Endodermal cell (in vitro differentiated cells): ENCODE measurements at regions not wholly inside any gene's neighbourhood (a gene's known extent, or its start where the extent isn't known, plus 50 kb on each side); places are given as distances from the start of the nearest gene placed in this dataset.

Experiments used
- DNase-seq: peaks from one replicate; pipeline ENCODE4 v3.0.0-alpha.2; 2017
- H3K27ac ChIP-seq: 2 replicates; pipeline ENCODE4 v1.5.1; 2013; ENCODE audit warnings: mild to moderate bottlenecking, low read depth, low read length, moderate library complexity
- H3K27me3 ChIP-seq: 2 replicates; pipeline ENCODE4 v1.6.1; 2013; ENCODE audit warnings: mild to moderate bottlenecking, low read length, moderate library complexity; ENCODE audit not compliant: insufficient read depth, control insufficient read depth, poor library complexity, severe bottlenecking
- H3K36me3 ChIP-seq: 2 replicates; pipeline ENCODE4 v1.7.0; 2013; ENCODE audit warnings: mild to moderate bottlenecking, low read length, moderate library complexity; ENCODE audit not compliant: control insufficient read depth, insufficient read depth
- H3K4me1 ChIP-seq: one replicate; pipeline ENCODE4 v1.7.0; 2013; ENCODE audit warnings: low read length; ENCODE audit not compliant: control insufficient read depth, insufficient read depth
- H3K4me3 ChIP-seq: 2 replicates; pipeline ENCODE4 v1.5.1; 2013; ENCODE audit warnings: mild to moderate bottlenecking, low read length, moderate library complexity
- H3K9ac ChIP-seq: 2 replicates; pipeline ENCODE4 v1.6.1; 2013; ENCODE audit warnings: mild to moderate bottlenecking, low read length, moderate library complexity; ENCODE audit not compliant: poor library complexity, severe bottlenecking; ENCODE audit errors: extremely low read depth
- H3K9me3 ChIP-seq: 2 replicates; pipeline ENCODE4 v1.6.1; 2013; ENCODE audit warnings: mild to moderate bottlenecking, low read length, moderate library complexity; ENCODE audit not compliant: control insufficient read depth
- H3K27ac Mint-ChIP-seq: 2 replicates; pipeline ENCODE4 v1.8.0; 2020; ENCODE audit warnings: mixed read lengths
- H3K27me3 Mint-ChIP-seq: 2 replicates; pipeline ENCODE4 v1.8.0; 2021; ENCODE audit warnings: mild to moderate bottlenecking, mixed read lengths; ENCODE audit not compliant: insufficient read depth
- H3K36me3 Mint-ChIP-seq: 2 replicates; pipeline ENCODE4 v1.8.0; 2020; ENCODE audit warnings: low read depth, mixed read lengths
- H3K4me1 Mint-ChIP-seq: 2 replicates; pipeline ENCODE4 v1.8.0; 2020; ENCODE audit warnings: mixed read lengths
- H3K4me3 Mint-ChIP-seq: 2 replicates; pipeline ENCODE4 v1.8.0; 2020; ENCODE audit warnings: mild to moderate bottlenecking, moderate library complexity, mixed read lengths
- H3K9me3 Mint-ChIP-seq: 2 replicates; pipeline ENCODE4 v1.8.0; 2020; ENCODE audit warnings: mild to moderate bottlenecking, mixed read lengths
- CTCF ChIP-seq: fragments of 200-600 bp; sonication (generic); conservative IDR thresholded peaks from 2 replicates; pipeline ENCODE4 v1.5.0; 2021; ENCODE audit warnings: antibody characterized with exemption, mild to moderate bottlenecking
- WGBS, 2 experiments: methylation state at CpG; one replicate each; pipeline versions ENCODE4 v1.1.5 to v1.1.7; 2013; ENCODE audit warnings: missing lambda C conversion rate in 2 of 2, mixed read lengths in 1 of 2; ENCODE audit not compliant: insufficient coverage in 1 of 2, insufficient read length in 1 of 2; 5-methylcytosine and 5-hydroxymethylcytosine counted together

- H3K4me3 Mint-ChIP-seq = no peak overlapping the region
- DNase-seq = no peak
- H3K36me3 ChIP-seq = no peaks in the 10 kb centered on the region
- no peak overlapping the region for H3K27ac ChIP-seq
- no peaks in the 10 kb centered on the region for H3K9me3 Mint-ChIP-seq
- WGBS, 2 experiments = 75 to 94% methylated on average over 1 of the region's 1 CpG
- no peaks in the 10 kb centered on the region for H3K27me3 Mint-ChIP-seq
- no peaks in the 10 kb centered on the region for H3K36me3 Mint-ChIP-seq
- no peaks in the 10 kb centered on the region for H3K9me3 ChIP-seq
- H3K27ac Mint-ChIP-seq = no peak overlapping the region
- peaks cover 5% of the 10 kb centered on the region for H3K4me1 Mint-ChIP-seq
- H3K9ac ChIP-seq = no peak overlapping the region
- no peaks in the 10 kb centered on the region for H3K4me1 ChIP-seq
- TF ChIP-seq CTCF = no peak
- no peaks in the 10 kb centered on the region for H3K27me3 ChIP-seq
- no peak overlapping the region for H3K4me3 ChIP-seq
Measured at GRCh38 chr1:198087831-198088230, 69.0 kb upstream of the NEK7 start.

- Histone ChIP-seq H3K4me1 (no peaks in the 10 kb centered on the region), H3K9me3 (no peaks in the 10 kb centered on the region), H3K27me3 (no peaks in the 10 kb centered on the region), H3K4me3 (no peak overlapping the region), H3K9ac (no peak overlapping the region), H3K27ac (no peak overlapping the region), H3K36me3 (no peaks in the 10 kb centered on the region)
- Mint-ChIP-seq H3K4me1 (peaks cover 5% of the 10 kb centered on the region), H3K4me3 (no peak overlapping the region), H3K27ac (peak overlapping the region; percentile 18), H3K27me3 (no peaks in the 10 kb centered on the region), H3K9me3 (no peaks in the 10 kb centered on the region), H3K36me3 (no peaks in the 10 kb centered on the region)
- 69 to 71% methylated on average over 3 of the region's 4 CpGs for WGBS, 2 experiments
- TF ChIP-seq CTCF = peak; percentile 83
- peak; percentile 59 for DNase-seq
Measured at GRCh38 chr1:198088360-198089071, 68.3 kb upstream of the NEK7 start.

GRCh38 chr1:198096390-198096789 lies 60.4 kb upstream of the NEK7 start:
- H3K27me3 ChIP-seq = no peaks in the 10 kb centered on the region
- no peaks in the 10 kb centered on the region for H3K27me3 Mint-ChIP-seq
- TF ChIP-seq CTCF = no peak
- H3K9me3 Mint-ChIP-seq = no peaks in the 10 kb centered on the region
- no peak for DNase-seq
- no peaks in the 10 kb centered on the region for H3K4me1 ChIP-seq
- no peaks in the 10 kb centered on the region for H3K9me3 ChIP-seq
- H3K4me3 ChIP-seq = no peak overlapping the region
- H3K4me3 Mint-ChIP-seq = no peak overlapping the region
- H3K9ac ChIP-seq = no peak overlapping the region
- WGBS, 2 experiments = 25 to 77% methylated on average over 1 to 2 of the region's 2 CpGs
- H3K27ac ChIP-seq = no peak overlapping the region
- H3K36me3 Mint-ChIP-seq = no peaks in the 10 kb centered on the region
- H3K36me3 ChIP-seq = no peaks in the 10 kb centered on the region
- H3K27ac Mint-ChIP-seq = no peak overlapping the region
- no peaks in the 10 kb centered on the region for H3K4me1 Mint-ChIP-seq
